GM20000 (cell line): ENCODE measurements at regions not wholly inside any gene's neighbourhood (a gene's known extent, or its start where the extent isn't known, plus 50 kb on each side); places are given as distances from the start of the nearest gene placed in this dataset.
"Not testable (repeated sequence)": the region's sequence is repeated elsewhere in the genome, so short reads cannot be mapped to it uniquely, and the experiment has no call there.

Experiments used
- DNase-seq: peaks from one replicate; pipeline ENCODE4 v3.0.0; 2012; ENCODE audit warnings: low spot score
- TF ChIP-seq, protein P1 (sequence below): IDR thresholded peaks from 2 replicates; pipeline ENCODE4 v1.5.1; 2012; ENCODE audit warnings: mild to moderate bottlenecking, control low read depth; ENCODE audit errors: extremely low read depth, missing control alignments

DNA sequence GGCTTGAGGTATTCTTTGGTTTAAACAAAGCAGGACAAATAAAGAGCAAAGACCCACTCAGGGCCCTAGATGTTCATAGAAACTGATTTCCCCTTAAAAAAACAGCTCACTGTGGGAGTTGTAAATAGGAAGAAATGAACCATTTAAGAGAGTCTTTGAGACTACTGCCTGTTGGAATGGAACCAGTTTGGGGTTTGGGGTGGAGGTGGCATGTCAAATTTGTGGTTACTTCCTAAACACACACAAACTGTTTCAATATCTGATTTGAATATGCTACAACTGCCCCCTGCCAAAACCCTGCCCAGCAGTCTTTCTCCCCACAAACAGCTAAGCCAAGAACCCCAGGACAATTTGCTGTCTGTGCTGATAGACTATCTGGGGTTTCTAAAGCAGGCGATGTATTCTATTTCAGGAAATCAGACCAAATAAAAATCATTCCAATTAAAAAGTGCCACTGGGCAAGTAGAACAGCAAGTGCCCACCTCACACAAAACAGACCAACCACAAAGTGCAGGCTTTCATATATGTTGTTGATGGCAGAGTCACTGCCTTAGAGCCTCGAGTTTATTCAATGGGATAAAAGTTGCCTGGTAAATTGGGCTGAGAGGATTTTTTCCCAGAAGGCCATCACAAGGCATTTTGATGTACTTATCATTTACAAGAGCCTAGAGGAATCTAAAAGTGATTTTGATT, 293.9 kb upstream of the PROK2 start:
- TF ChIP-seq, protein P1, sequence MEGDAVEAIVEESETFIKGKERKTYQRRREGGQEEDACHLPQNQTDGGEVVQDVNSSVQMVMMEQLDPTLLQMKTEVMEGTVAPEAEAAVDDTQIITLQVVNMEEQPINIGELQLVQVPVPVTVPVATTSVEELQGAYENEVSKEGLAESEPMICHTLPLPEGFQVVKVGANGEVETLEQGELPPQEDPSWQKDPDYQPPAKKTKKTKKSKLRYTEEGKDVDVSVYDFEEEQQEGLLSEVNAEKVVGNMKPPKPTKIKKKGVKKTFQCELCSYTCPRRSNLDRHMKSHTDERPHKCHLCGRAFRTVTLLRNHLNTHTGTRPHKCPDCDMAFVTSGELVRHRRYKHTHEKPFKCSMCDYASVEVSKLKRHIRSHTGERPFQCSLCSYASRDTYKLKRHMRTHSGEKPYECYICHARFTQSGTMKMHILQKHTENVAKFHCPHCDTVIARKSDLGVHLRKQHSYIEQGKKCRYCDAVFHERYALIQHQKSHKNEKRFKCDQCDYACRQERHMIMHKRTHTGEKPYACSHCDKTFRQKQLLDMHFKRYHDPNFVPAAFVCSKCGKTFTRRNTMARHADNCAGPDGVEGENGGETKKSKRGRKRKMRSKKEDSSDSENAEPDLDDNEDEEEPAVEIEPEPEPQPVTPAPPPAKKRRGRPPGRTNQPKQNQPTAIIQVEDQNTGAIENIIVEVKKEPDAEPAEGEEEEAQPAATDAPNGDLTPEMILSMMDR: no peak
- DNase-seq: no peak

DNA sequence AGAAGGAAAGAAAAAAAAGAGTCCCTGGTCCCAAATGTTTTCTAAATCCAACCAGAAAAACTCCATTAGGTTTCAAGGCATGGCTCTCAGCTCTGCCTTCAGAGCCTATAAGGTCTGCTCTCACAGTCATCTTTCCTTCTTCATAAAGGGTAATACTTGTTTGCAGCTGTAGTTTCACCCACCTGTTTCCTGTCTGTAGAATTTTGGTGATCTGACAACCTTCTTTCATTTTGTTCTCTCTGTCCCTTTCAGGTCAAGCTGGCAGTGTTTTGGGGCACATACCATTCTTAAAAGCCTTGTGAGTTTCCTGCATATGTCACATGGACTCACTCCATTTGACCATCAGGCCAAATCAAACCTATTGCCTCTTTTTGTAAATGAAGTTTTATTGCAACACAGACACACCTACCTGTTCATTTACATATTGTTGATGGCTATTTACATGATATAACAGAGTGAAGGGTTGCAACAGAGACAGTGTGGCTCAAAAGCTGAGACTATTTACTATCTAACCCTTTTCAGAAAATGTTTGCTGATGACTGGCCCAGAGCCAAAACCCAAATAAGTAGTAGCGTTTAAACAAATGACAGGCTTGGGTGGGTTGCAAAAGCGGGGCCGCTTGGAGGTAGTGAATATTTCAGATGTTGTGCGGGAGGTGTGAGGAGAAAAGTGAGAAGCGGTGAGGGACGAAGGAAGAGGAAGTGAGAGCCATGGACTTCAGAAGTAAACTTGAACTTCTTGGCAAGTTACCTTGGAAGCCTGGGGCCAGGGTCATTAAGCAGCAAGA, 292.7 kb upstream of the PROK2 start:
- DNase-seq: no peak
- TF ChIP-seq, protein P1: no peak

DNA sequence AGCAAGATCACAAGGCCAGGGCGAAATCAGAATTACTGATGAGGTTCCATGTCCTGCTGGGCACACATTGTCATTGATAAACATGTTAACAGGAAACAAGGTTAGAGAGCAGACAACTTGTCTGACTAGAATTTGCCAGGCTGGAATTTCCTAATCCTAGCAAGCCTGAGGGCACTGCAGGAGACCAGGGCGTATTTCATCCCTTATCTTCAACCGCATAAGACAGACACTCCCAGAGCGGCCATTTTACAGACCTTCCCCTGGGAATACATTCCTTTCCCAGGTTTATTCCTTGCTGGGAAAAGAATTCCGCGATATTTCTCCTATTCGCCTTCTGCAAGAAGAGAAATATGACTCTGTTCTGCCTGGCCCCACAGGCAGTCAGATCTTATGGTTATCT, 290.9 kb upstream of the PROK2 start:
- not testable (repeated sequence) for DNase-seq

DNA sequence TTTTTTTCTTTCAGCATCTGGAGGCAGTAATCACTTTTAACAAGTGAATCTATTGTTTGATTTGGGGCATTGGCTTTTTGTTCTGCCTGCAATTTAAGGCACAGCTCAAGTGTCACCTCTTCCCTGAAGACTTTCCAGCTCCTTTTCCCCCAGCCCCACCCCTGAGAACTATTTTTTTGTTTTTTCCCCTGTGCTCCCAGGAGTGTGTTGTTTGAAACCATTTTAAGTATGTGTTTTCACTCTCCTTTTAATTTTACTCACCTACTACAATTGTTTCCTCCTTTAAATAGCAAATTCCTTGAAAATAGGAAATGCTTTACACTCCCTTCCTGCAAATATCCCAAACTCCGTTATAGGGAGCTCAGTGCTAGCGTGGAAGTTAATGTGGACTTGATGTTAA, 286.7 kb upstream of the PROK2 start:
- no peak for DNase-seq
- TF ChIP-seq, protein P1: no peak

DNA sequence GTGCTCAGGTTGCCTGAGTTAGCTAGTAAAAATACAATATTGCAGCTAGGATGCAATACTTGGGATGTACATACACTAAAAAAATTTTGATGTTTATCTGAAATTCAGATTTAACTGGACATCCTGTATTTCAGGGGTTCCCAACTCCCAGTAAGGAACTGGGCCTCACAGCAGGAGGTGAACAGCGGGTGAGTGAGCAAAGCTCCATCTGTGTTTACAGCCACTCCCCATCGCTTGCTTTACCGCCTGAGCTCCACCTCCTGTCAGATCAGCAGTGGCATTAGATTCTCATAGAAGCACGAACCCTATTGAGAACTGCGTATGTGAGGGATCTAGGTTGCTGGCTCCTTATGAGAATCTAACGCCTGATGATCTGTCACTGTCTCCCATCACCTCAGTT, 285.1 kb upstream of the PROK2 start:
- TF ChIP-seq, protein P1: no peak
- no peak for DNase-seq

DNA sequence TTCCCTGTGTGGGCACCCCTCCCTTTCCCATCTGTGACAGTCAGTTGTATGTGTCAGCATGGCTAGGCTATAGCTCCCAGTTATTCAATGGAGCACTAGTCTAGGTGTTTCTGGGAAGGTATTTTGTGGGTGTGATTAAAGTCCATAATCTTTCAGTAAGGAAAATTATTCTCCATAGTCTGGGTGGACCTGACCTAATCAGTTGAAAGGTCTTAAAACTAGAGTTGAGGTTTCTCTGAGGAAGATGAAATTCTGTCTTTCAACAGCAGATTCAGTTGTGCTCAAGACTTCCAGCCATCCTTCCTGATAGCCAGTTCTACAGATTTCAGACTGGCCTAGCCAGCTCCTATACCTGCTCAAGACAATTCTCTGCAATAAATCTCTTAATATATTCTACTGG, 284.6 kb upstream of the PROK2 start:
- DNase-seq: no peak
- TF ChIP-seq, protein P1: no peak

DNA sequence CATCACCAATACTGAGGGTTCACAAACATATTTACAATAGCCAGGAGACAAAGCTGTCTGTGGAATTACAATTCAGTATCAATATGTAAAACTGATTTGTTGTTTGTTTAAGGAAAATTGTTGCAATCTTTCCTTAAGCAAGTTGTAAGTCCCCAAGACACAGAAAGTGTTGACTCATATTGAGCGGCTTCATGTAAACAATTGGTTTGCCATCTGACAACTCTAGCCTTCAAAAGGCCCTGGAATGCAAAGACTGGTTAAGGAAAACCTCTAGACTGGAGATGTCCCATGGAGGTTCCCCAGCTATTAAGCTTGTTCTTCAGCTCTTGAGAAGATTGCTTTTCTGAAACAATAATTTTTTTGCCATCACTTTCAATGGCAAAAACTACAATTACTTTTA, 283.7 kb upstream of the PROK2 start:
- TF ChIP-seq, protein P1: no peak
- no peak for DNase-seq
